ENCODE measurements at regions not wholly inside any gene's neighbourhood (a gene's known extent, or its start where the extent isn't known, plus 50 kb on each side); places are given as distances from the start of the nearest gene placed in this dataset.

DNA sequence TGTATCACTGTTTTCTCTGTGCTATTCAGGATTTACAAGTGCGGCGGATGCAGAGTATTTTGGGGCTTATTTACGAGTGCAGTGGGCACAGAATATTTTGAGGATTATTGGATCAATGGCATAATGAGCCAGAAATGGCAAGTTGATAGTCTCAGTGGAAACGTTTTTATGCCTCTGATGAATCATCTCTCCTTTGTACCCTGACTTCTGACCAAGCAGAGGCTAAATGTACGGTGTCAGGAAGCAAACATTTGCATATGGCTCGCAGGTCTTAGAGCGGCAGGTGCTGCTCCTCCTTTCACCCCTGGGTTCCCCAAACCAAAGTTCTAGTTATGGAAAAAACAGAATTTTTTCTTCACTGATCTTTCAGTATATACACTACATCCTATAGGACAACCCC is 94.5 kb downstream of the LIG4 start:
- Histone ChIP-seq H3K4me3 (ENCODE audit: low read depth, low read length, poor library complexity, severe bottlenecking) (peak overlapping the region; percentile 30), H3K4me1 (ENCODE audit: insufficient read depth, low read length, poor library complexity, severe bottlenecking) (peaks cover 6% of the 10 kb centered on the region), H3K9me3 (ENCODE audit: low read depth, low read length, poor library complexity, severe bottlenecking) (no peaks in the 10 kb centered on the region), H3K36me3 (ENCODE audit: insufficient read depth, low read length, poor library complexity, severe bottlenecking) (no peaks in the 10 kb centered on the region), H3K27ac (ENCODE audit: low read depth, low read length, poor library complexity, severe bottlenecking) (no peak overlapping the region), H3K27me3 (replicated peaks; ENCODE audit: insufficient read depth, low read depth, low read length, poor library complexity) (no peaks in the 10 kb centered on the region)
- TF ChIP-seq, protein P1, sequence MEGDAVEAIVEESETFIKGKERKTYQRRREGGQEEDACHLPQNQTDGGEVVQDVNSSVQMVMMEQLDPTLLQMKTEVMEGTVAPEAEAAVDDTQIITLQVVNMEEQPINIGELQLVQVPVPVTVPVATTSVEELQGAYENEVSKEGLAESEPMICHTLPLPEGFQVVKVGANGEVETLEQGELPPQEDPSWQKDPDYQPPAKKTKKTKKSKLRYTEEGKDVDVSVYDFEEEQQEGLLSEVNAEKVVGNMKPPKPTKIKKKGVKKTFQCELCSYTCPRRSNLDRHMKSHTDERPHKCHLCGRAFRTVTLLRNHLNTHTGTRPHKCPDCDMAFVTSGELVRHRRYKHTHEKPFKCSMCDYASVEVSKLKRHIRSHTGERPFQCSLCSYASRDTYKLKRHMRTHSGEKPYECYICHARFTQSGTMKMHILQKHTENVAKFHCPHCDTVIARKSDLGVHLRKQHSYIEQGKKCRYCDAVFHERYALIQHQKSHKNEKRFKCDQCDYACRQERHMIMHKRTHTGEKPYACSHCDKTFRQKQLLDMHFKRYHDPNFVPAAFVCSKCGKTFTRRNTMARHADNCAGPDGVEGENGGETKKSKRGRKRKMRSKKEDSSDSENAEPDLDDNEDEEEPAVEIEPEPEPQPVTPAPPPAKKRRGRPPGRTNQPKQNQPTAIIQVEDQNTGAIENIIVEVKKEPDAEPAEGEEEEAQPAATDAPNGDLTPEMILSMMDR (conservative IDR thresholded peaks at IDR 0.05; ENCODE audit: low read depth, low read length), result no peak
- TF ChIP-seq EZH2 (IDR thresholded peaks at IDR 0.05; ENCODE audit: borderline replicate concordance, low read depth, low read length, poor library complexity, severe bottlenecking), result no peak
- no peak for DNase-seq (ENCODE audit: low spot score)
- CTCF ChIA-PET, result no interaction called here
- BruUV-seq (replicated peaks), result no TSS peak
- intact Hi-C loops (cut with micrococcal nuclease; ENCODE audit: unreplicated experiment), result no loop called here
- POLR2A ChIA-PET (ENCODE audit: low non-redundant PET), result no interaction called here

DNA sequence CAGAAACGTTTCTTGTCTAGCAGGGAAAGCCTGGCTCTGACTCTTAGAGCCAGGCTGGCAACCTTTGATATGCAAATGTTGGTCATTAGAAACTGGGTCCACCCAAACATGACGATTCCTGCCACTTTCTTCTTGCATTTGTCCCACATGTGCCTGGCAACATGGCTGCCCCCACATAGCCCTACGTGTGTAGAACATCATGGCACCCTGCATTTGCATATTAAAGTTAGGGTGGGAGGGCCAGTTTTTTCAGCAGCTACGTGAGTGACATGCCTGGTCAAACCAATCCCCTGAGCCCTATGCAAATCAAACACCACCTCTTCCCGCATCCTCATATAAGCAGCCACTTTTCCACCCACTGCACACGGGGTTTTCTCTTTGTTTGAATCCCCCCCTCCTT is 95.0 kb downstream of the LIG4 start:
- Histone ChIP-seq H3K4me1 (ENCODE audit: insufficient read depth, low read length, poor library complexity, severe bottlenecking) (peaks cover 6% of the 10 kb centered on the region), H3K4me3 (ENCODE audit: low read depth, low read length, poor library complexity, severe bottlenecking) (peak overlapping the region; percentile 30), H3K27ac (ENCODE audit: low read depth, low read length, poor library complexity, severe bottlenecking) (no peak overlapping the region), H3K9me3 (ENCODE audit: low read depth, low read length, poor library complexity, severe bottlenecking) (no peaks in the 10 kb centered on the region), H3K27me3 (replicated peaks; ENCODE audit: insufficient read depth, low read depth, low read length, poor library complexity) (no peaks in the 10 kb centered on the region), H3K36me3 (ENCODE audit: insufficient read depth, low read length, poor library complexity, severe bottlenecking) (no peaks in the 10 kb centered on the region)
- DNase-seq (ENCODE audit: low spot score), result peak; percentile 84
- TF ChIP-seq EZH2 (IDR thresholded peaks at IDR 0.05; ENCODE audit: borderline replicate concordance, low read depth, low read length, poor library complexity, severe bottlenecking), result no peak
- TF ChIP-seq, protein P1 (conservative IDR thresholded peaks at IDR 0.05; ENCODE audit: low read depth, low read length), result no peak
- ChIA-PET POLR2A (ENCODE audit: low non-redundant PET) (no interaction called here), CTCF (no interaction called here)
- BruUV-seq (replicated peaks), result no TSS peak
- intact Hi-C loops (cut with micrococcal nuclease; ENCODE audit: unreplicated experiment), result no loop called here

DNA sequence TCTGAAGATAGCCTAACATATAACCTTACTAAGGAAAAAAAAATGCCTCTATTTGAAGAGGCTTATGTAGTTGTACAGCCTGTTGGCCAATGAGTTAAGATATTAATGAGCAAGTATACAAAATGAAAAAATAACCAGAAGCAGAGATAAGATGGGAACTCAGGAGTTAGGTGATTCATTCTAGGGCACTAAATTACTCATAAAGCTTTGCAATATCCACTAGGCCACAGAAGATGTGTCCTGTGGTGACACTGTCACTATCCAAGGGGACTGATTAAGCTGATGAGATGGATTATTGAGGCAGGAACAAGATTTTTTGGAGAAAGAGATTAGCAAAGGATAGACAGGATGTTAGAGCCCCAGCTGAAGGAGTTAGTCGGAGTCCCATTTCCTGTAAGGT is 99.6 kb downstream of the LIG4 start:
- ChIA-PET CTCF (no interaction called here), POLR2A (ENCODE audit: low non-redundant PET) (no interaction called here)
- no TSS peak for BruUV-seq (replicated peaks)

More for the DNA sequence above, 99.6 kb downstream of the LIG4 start:
- no peak overlapping the region for H3K4me3 ChIP-seq (ENCODE audit: low read depth, low read length, poor library complexity, severe bottlenecking)
- H3K27ac ChIP-seq (ENCODE audit: low read depth, low read length, poor library complexity, severe bottlenecking), result no peak overlapping the region
- H3K4me1 ChIP-seq (ENCODE audit: insufficient read depth, low read length, poor library complexity, severe bottlenecking), result peaks cover 3% of the 10 kb centered on the region
- no peaks in the 10 kb centered on the region for H3K27me3 ChIP-seq (replicated peaks; ENCODE audit: insufficient read depth, low read depth, low read length, poor library complexity)
- intact Hi-C loops (cut with micrococcal nuclease; ENCODE audit: unreplicated experiment), result no loop called here
- no peak for DNase-seq (ENCODE audit: low spot score)
- no peaks in the 10 kb centered on the region for H3K9me3 ChIP-seq (ENCODE audit: low read depth, low read length, poor library complexity, severe bottlenecking)
- no peaks in the 10 kb centered on the region for H3K36me3 ChIP-seq (ENCODE audit: insufficient read depth, low read length, poor library complexity, severe bottlenecking)
- no peak for TF ChIP-seq EZH2 (IDR thresholded peaks at IDR 0.05; ENCODE audit: borderline replicate concordance, low read depth, low read length, poor library complexity, severe bottlenecking)
- TF ChIP-seq, protein P1 (conservative IDR thresholded peaks at IDR 0.05; ENCODE audit: low read depth, low read length), result no peak

All from A673 (cell line).